Upper lobe of left lung (tissue), 6 donors: ENCODE measurements at regions not wholly inside any gene's neighbourhood (a gene's known extent, or its start where the extent isn't known, plus 50 kb on each side); places are given as distances from the start of the nearest gene placed in this dataset.

Source experiments
- ATAC-seq, 2 donors: fragments of 200-7000 bp; cut with Tn5 transposase; one replicate each; pipeline ENCODE4 v1.9.1; 2022; ENCODE audit warnings: mild to moderate bottlenecking in 2 of 2, moderate library complexity in 2 of 2; ENCODE audit not compliant: low FRiP score in 2 of 2
- DNase-seq, 2 donors: peaks; one replicate each; pipeline ENCODE4 v3.0.0-alpha.2; 2019 to 2020
- H3K27ac ChIP-seq, 4 donors: fragments of 200-600 bp; sonication (generic); one replicate each; pipeline ENCODE4 v1.5.1; 2016 to 2019
- H3K27me3 ChIP-seq, 4 donors: fragments of 200-600 bp; sonication (generic); one replicate each; pipeline ENCODE4 v1.5.1; 2017 to 2019
- H3K36me3 ChIP-seq, 4 donors: fragments of 200-600 bp; sonication (generic); one replicate each; pipeline ENCODE4 v1.5.1; 2016 to 2019
- H3K4me1 ChIP-seq, 4 donors: fragments of 200-600 bp; sonication (generic); one replicate each; pipeline ENCODE4 v1.5.1; 2018 to 2019
- H3K4me3 ChIP-seq, 4 donors: fragments of 200-600 bp; sonication (generic); one replicate each; pipeline ENCODE4 v1.5.1; 2017 to 2019; ENCODE audit warnings: mild to moderate bottlenecking in 2 of 4, moderate library complexity in 1 of 4
- H3K9me3 ChIP-seq, 4 donors: fragments of 200-600 bp; sonication (generic); one replicate each; pipeline ENCODE4 v1.5.1; 2018 to 2019
- CTCF ChIP-seq, 6 experiments: fragments of 450-650 bp in 4 of 6; fragments of 200-600 bp in 2 of 6; sonication (generic) in 2 of 6; IDR thresholded peaks; one replicate each; pipeline ENCODE4 v1.5.1; 2016 to 2019; ENCODE audit warnings: antibody characterized with exemption in 6 of 6
- EP300 ChIP-seq, 4 donors: sonication (generic); formaldehyde crosslinking; IDR thresholded peaks; one replicate each; pipeline ENCODE4 v1.5.1; 2017; ENCODE audit warnings: antibody characterized with exemption in 4 of 4, control low read depth in 2 of 4
- POLR2A ChIP-seq, 4 donors: fragments of 450-650 bp; IDR thresholded peaks; one replicate each; pipeline ENCODE4 v1.5.1; 2016 to 2017; ENCODE audit warnings: antibody characterized with exemption in 4 of 4, mild to moderate bottlenecking in 2 of 4
- POLR2AphosphoS5 ChIP-seq, 2 donors: sonication (generic); formaldehyde crosslinking; IDR thresholded peaks; one replicate each; pipeline ENCODE4 v1.5.1; 2017; ENCODE audit warnings: antibody characterized with exemption in 2 of 2
- WGBS, 2 donors: methylation state at CpG; one replicate each; pipeline ENCODE4 v1.1.5; 2017 to 2018; 5-methylcytosine and 5-hydroxymethylcytosine counted together
- donor health status: DM: no; HTN: no; CAD: no; lungs with moderate emphysema.
- donor health status: DM: no; HTN: yes; CAD: no; lungs with severe emphysema.

GRCh38 chr15:62445244-62445643 is 280.2 kb upstream of the C2CD4B start:
- Histone ChIP-seq H3K27me3 (no peaks in the 10 kb centered on the region), H3K4me1 (no peaks in the 10 kb centered on the region), H3K4me3 (no peak overlapping the region), H3K36me3 (no peaks in the 10 kb centered on the region), H3K27ac (no peak overlapping the region), H3K9me3 (no peaks in the 10 kb centered on the region)
- DNase-seq (no peak), ATAC-seq (no peak)
- TF ChIP-seq POLR2AphosphoS5 (IDR thresholded peaks at IDR 0.05), result no peak
- no peak for TF ChIP-seq CTCF (IDR thresholded peaks at IDR 0.05)
- TF ChIP-seq EP300 (IDR thresholded peaks at IDR 0.05), result no peak
- no peak for TF ChIP-seq POLR2A (IDR thresholded peaks at IDR 0.05)
- WGBS, 2 donors, result 89 to 94% methylated on average over 2 of the region's 2 CpGs

DNA sequence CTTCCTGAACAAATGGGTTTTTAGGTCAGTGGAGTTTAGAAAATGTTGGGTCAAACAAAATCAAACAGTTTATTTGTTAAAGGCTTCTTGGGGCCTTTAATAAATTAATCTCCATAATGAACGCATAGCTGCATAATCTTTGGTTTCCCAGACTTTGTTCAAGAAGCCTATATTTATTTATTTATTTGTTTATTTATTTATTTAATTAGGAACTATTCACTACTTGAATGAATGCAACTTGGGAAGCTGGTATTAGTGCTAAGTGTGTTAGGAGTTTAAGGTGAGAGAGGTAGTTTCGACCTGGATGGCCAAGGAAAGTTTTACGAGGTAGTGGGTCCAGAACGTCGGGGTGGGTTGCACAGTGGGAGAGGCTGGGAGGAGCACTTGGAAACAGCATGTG is 281.9 kb upstream of the C2CD4B start:
- Histone ChIP-seq H3K27ac (no peak overlapping the region), H3K27me3 (no peaks in the 10 kb centered on the region), H3K4me1 (no peaks in the 10 kb centered on the region), H3K36me3 (no peaks in the 10 kb centered on the region), H3K9me3 (no peaks in the 10 kb centered on the region), H3K4me3 (no peak overlapping the region)
- TF ChIP-seq CTCF (IDR thresholded peaks at IDR 0.05) (no peak), EP300 (IDR thresholded peaks at IDR 0.05) (no peak)
- DNase-seq (no peak), ATAC-seq (no peak)
- WGBS, 2 donors, result 89 to 90% methylated on average over 5 of the region's 5 CpGs

GRCh38 chr15:62447742-62448141 is 282.7 kb upstream of the C2CD4B start:
- Histone ChIP-seq H3K27me3 (no peaks in the 10 kb centered on the region), H3K36me3 (no peaks in the 10 kb centered on the region), H3K27ac (no peak overlapping the region), H3K4me1 (no peaks in the 10 kb centered on the region), H3K4me3 (no peak overlapping the region), H3K9me3 (no peaks in the 10 kb centered on the region)
- ATAC-seq, result no peak
- TF ChIP-seq POLR2A (IDR thresholded peaks at IDR 0.05), result no peak
- no peak for TF ChIP-seq POLR2AphosphoS5 (IDR thresholded peaks at IDR 0.05)
- no peak for TF ChIP-seq EP300 (IDR thresholded peaks at IDR 0.05)
- no peak for TF ChIP-seq CTCF (IDR thresholded peaks at IDR 0.05)
- WGBS, 2 donors, result 87% methylated on average over 7 of the region's 7 CpGs
- DNase-seq, result no peak

DNA sequence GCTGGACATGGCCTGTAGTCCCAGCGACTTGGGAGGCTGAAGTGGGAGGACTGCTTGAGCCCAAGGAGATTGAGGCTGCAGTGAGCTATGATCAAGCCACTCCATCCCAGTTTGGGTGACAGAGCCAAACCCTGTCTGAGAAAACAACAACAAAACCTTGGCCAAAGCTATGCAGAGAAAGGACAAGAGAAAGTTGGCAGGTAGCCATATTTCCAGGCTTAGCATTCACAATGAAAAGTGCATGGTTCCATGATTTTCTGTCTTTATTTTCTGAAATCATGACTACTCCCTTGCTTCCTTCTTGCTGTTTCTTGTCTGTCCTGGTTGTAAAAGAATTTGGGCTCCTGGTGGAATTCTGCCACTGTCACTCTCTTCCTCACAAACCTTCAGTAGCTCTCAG is 284.6 kb upstream of the C2CD4B start:
- ATAC-seq, result no peak
- no peaks in the 10 kb centered on the region for H3K27me3 ChIP-seq
- no peak overlapping the region for H3K4me3 ChIP-seq
- H3K27ac ChIP-seq, result no peak overlapping the region
- no peak for DNase-seq
- 81 to 95% methylated on average over 1 of the region's 1 CpG for WGBS, 2 donors
- no peaks in the 10 kb centered on the region for H3K9me3 ChIP-seq
- TF ChIP-seq CTCF (IDR thresholded peaks at IDR 0.05) (no peak), POLR2A (IDR thresholded peaks at IDR 0.05) (no peak), EP300 (IDR thresholded peaks at IDR 0.05) (no peak), POLR2AphosphoS5 (IDR thresholded peaks at IDR 0.05) (no peak)
- H3K4me1 ChIP-seq, result no peaks in the 10 kb centered on the region
- no peaks in the 10 kb centered on the region for H3K36me3 ChIP-seq

GRCh38 chr15:62450061-62450460 is 285.0 kb upstream of the C2CD4B start:
- Histone ChIP-seq H3K36me3 (no peaks in the 10 kb centered on the region), H3K27me3 (no peaks in the 10 kb centered on the region), H3K27ac (no peak overlapping the region), H3K4me1 (no peaks in the 10 kb centered on the region), H3K9me3 (no peaks in the 10 kb centered on the region), H3K4me3 (no peak overlapping the region)
- DNase-seq (no peak), ATAC-seq (no peak)
- TF ChIP-seq POLR2A (IDR thresholded peaks at IDR 0.05) (no peak), CTCF (IDR thresholded peaks at IDR 0.05) (no peak), POLR2AphosphoS5 (IDR thresholded peaks at IDR 0.05) (no peak), EP300 (IDR thresholded peaks at IDR 0.05) (no peak)
- 91 to 98% methylated on average over 10 of the region's 10 CpGs for WGBS, 2 donors
